Esophagus muscularis mucosa (tissue), 2 donors: ENCODE measurements at regions not wholly inside any gene's neighbourhood (a gene's known extent, or its start where the extent isn't known, plus 50 kb on each side); places are given as distances from the start of the nearest gene placed in this dataset.

Experiments
- POLR2A ChIP-seq: fragments of 450-650 bp; IDR thresholded peaks from one replicate; pipeline ENCODE4 v1.6.1; 2017; ENCODE audit warnings: antibody characterized with exemption, moderate library complexity, mild to moderate bottlenecking, low read depth
- POLR2AphosphoS5 ChIP-seq, 2 donors: sonication (generic); formaldehyde crosslinking; IDR thresholded peaks; one replicate each; pipeline ENCODE4 v1.6.1; 2017; ENCODE audit warnings: antibody characterized with exemption in 2 of 2

DNA sequence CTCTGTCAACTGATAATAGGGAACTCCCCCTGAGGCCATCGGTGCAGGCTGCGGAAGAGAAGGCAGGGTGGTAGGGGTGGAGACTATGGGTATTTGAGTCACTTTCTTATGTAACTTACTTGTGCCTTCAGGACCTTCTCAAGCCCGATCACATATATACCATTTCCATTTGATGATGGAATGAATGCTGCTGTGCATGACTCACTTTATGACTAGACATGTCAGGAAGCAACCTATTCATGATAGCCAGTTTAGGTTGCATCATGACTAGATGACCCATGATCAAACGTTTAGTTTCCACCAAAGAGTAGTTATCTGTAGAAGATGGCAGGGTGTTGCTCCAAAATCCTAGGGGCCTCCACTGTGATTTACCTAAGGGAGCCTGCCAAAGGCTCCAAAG, 435.5 kb downstream of the DTHD1 start:
- TF ChIP-seq POLR2A: no peak
- no peak for TF ChIP-seq POLR2AphosphoS5 (IDR thresholded peaks at IDR 0.05)
